Right lobe of liver (tissue), 4 donors: ENCODE measurements at regions not wholly inside any gene's neighbourhood (a gene's known extent, or its start where the extent isn't known, plus 50 kb on each side); places are given as distances from the start of the nearest gene placed in this dataset.

Source experiments
- POLR2A ChIP-seq: fragments of 450-650 bp; IDR thresholded peaks from one replicate; pipeline ENCODE4 v1.6.1; 2017; ENCODE audit warnings: antibody characterized with exemption, mild to moderate bottlenecking
- TF ChIP-seq, protein P1 (sequence below), 4 donors: fragments of 200-600 bp in 3 of 4; fragments of 450-650 bp in 1 of 4; IDR thresholded peaks; one replicate each; pipeline versions ENCODE4 v1.5.1 to v1.8.0; 2016 to 2022; ENCODE audit warnings: antibody characterized with exemption in 4 of 4, mild to moderate bottlenecking in 2 of 4
- donor health status: DM: no; HTN: no; CAD: no.
- donor health status: DM: no; HTN: no; CAD: no.
- donor health status: DM: no; HTN: yes; CAD: no.

DNA sequence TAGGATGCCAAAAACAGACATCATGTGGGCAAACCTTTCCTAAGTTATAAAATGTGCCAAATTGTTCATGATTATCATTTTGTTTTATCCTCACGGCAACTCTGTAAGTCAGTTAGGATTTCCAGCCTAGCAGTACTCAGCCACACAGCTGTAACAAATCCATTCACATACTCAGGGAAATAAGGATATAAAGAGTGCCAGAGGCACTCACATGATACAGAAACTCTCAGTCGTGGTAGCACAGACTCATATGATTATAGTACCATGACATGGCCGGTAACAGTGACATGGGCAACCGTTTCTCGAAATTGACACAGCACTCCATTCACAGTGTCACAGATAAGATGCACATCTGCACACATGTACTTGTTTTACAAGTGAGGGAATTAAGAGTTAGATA lies 344.2 kb downstream of the LRIG3 start:
- TF ChIP-seq, protein P1, sequence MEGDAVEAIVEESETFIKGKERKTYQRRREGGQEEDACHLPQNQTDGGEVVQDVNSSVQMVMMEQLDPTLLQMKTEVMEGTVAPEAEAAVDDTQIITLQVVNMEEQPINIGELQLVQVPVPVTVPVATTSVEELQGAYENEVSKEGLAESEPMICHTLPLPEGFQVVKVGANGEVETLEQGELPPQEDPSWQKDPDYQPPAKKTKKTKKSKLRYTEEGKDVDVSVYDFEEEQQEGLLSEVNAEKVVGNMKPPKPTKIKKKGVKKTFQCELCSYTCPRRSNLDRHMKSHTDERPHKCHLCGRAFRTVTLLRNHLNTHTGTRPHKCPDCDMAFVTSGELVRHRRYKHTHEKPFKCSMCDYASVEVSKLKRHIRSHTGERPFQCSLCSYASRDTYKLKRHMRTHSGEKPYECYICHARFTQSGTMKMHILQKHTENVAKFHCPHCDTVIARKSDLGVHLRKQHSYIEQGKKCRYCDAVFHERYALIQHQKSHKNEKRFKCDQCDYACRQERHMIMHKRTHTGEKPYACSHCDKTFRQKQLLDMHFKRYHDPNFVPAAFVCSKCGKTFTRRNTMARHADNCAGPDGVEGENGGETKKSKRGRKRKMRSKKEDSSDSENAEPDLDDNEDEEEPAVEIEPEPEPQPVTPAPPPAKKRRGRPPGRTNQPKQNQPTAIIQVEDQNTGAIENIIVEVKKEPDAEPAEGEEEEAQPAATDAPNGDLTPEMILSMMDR (IDR thresholded peaks at IDR 0.05) = no peak
- no peak for TF ChIP-seq POLR2A
